ENCODE measurements at regions not wholly inside any gene's neighbourhood (a gene's known extent, or its start where the extent isn't known, plus 50 kb on each side); places are given as distances from the start of the nearest gene placed in this dataset.

DNA sequence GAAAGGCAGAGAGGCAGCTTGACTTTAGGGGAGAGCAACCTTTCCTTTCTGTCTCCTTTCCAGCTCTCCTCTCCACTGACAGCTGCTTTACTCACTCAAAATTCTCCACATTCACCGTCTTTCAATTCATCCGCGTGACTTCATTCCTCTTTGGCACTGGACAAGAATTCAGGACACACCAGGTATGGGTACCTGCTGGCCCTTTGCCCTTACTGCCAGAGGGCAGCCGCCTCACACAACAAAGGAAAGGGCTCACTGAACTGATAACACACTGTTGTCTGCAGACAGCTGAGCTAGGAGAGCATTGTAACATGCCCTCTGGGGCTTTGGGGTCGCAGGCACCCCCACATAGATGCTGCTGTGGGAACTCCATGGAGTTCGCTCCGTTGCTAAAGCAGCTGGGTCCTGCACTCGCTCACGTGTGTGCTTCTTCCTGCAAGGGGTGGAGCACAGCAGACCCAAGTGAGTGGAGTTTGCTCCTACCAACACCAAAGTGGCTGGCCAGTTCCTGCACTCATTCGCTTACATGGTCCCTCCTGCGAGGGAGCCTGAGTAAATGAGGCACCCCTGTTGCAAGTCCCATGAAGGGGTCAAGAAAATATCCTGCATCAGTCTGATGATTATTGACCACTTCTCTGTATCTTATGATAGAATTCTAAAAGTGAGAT, 79.0 kb upstream of the SGO1 start:
- H3K27ac ChIP-seq (ENCODE audit: low read depth in 1 of 2, low read length in 2 of 2), result no peak overlapping the region
- no peak overlapping the region for H3K27ac Mint-ChIP-seq
- H3K36me3 ChIP-seq (replicated peaks in 1 of 2; ENCODE audit: control insufficient read depth in 1 of 2, insufficient read depth in 2 of 2, low read length in 2 of 2), result no peaks in the 10 kb centered on the region
- H2AFZ ChIP-seq (ENCODE audit: insufficient read depth, low read depth, low read length, poor library complexity, severe bottlenecking), result no peak overlapping the region
- H3K4me2 ChIP-seq (replicated peaks; ENCODE audit: extremely low read depth, low read length, poor library complexity, severe bottlenecking), result no peak overlapping the region
- peaks cover 0 to 3% (median 0%) of the 10 kb centered on the region in 3 donors for H3K27me3 Mint-ChIP-seq (ENCODE audit: low read depth in 3 of 3)
- DNase-seq, result no peak
- no peak overlapping the region for H3K4me3 ChIP-seq (replicated peaks in 1 of 3; ENCODE audit: low read depth in 2 of 3, low read length in 3 of 3)
- TF ChIP-seq, protein P1, sequence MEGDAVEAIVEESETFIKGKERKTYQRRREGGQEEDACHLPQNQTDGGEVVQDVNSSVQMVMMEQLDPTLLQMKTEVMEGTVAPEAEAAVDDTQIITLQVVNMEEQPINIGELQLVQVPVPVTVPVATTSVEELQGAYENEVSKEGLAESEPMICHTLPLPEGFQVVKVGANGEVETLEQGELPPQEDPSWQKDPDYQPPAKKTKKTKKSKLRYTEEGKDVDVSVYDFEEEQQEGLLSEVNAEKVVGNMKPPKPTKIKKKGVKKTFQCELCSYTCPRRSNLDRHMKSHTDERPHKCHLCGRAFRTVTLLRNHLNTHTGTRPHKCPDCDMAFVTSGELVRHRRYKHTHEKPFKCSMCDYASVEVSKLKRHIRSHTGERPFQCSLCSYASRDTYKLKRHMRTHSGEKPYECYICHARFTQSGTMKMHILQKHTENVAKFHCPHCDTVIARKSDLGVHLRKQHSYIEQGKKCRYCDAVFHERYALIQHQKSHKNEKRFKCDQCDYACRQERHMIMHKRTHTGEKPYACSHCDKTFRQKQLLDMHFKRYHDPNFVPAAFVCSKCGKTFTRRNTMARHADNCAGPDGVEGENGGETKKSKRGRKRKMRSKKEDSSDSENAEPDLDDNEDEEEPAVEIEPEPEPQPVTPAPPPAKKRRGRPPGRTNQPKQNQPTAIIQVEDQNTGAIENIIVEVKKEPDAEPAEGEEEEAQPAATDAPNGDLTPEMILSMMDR (IDR thresholded peaks at IDR 0.05), result no peak
- H3K27me3 ChIP-seq (ENCODE audit: control insufficient read depth in 2 of 2, insufficient read depth in 2 of 2, low read length in 2 of 2), result no peaks in the 10 kb centered on the region
- H3K4me3 Mint-ChIP-seq, result no peak overlapping the region
- intact Hi-C loops (cut with micrococcal nuclease), result no loop called here
- H3K4me1 ChIP-seq (ENCODE audit: control insufficient read depth in 1 of 2, insufficient read depth in 2 of 2, low read length in 2 of 2), result no peaks in the 10 kb centered on the region
- no peaks in the 10 kb centered on the region for H3K36me3 Mint-ChIP-seq
- H3K79me2 ChIP-seq (ENCODE audit: insufficient read depth, low read length), result no peaks in the 10 kb centered on the region
- H3K4me1 Mint-ChIP-seq, result no peaks in the 10 kb centered on the region
- H3K9ac ChIP-seq (ENCODE audit: insufficient read depth, low read length, poor library complexity, severe bottlenecking), result no peak overlapping the region
- peaks cover 7 to 11% of the 10 kb centered on the region in 2 donors for H3K9me3 ChIP-seq (replicated peaks in 1 of 2; ENCODE audit: control insufficient read depth in 1 of 2, insufficient read depth in 1 of 2, low read length in 2 of 2)
- peaks cover 3 to 23% (median 14%) of the 10 kb centered on the region in 7 donors for H3K9me3 Mint-ChIP-seq
- no peaks in the 10 kb centered on the region for H4K20me1 ChIP-seq (ENCODE audit: insufficient read depth, low read length)
- 95% methylated on average over 8 of the region's 11 CpGs for WGBS (ENCODE audit: insufficient coverage)

DNA sequence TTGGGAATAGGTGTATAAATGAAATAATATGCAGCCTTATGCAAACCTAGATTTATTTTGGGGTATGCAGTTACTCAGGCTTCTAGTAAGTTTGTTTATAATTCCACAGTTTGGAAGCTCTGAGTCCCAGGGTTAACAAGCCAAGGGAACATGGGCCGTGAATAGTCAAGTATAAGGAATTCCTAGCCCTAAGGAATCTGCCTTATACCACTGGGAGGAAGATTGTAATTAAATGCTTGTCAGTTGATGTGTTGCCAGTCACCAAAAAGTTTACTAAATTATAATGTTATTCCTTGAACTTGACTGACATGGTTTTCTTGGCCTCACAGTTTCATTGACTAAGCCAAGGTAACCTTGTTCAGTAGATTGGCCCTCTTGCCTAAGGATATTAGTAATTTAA, 72.4 kb upstream of the SGO1 start:
- H3K4me1 Mint-ChIP-seq, result no peaks in the 10 kb centered on the region
- intact Hi-C loops (cut with micrococcal nuclease), result no loop called here
- Histone ChIP-seq H3K9ac (ENCODE audit: insufficient read depth, low read length, poor library complexity, severe bottlenecking) (no peak overlapping the region), H4K20me1 (ENCODE audit: insufficient read depth, low read length) (no peaks in the 10 kb centered on the region), H3K79me2 (ENCODE audit: insufficient read depth, low read length) (no peaks in the 10 kb centered on the region), H3K4me1 (ENCODE audit: control insufficient read depth in 1 of 2, insufficient read depth in 2 of 2, low read length in 2 of 2) (no peaks in the 10 kb centered on the region), H3K4me2 (replicated peaks; ENCODE audit: extremely low read depth, low read length, poor library complexity, severe bottlenecking) (no peak overlapping the region), H3K9me3 (replicated peaks in 1 of 2; ENCODE audit: control insufficient read depth in 1 of 2, insufficient read depth in 1 of 2, low read length in 2 of 2) (peaks cover 0 to 19% of the 10 kb centered on the region in 2 donors), H2AFZ (ENCODE audit: insufficient read depth, low read depth, low read length, poor library complexity, severe bottlenecking) (no peak overlapping the region), H3K36me3 (replicated peaks in 1 of 2; ENCODE audit: control insufficient read depth in 1 of 2, insufficient read depth in 2 of 2, low read length in 2 of 2) (no peaks in the 10 kb centered on the region), H3K4me3 (replicated peaks in 1 of 3; ENCODE audit: low read depth in 2 of 3, low read length in 3 of 3) (no peak overlapping the region), H3K27me3 (ENCODE audit: control insufficient read depth in 2 of 2, insufficient read depth in 2 of 2, low read length in 2 of 2) (no peaks in the 10 kb centered on the region), H3K27ac (ENCODE audit: low read depth in 1 of 2, low read length in 2 of 2) (no peak overlapping the region)
- peaks cover 4 to 18% (median 11%) of the 10 kb centered on the region in 7 donors for H3K9me3 Mint-ChIP-seq
- WGBS (ENCODE audit: insufficient coverage), result no CpG with 5 or more reads among the region's 1 CpG
- TF ChIP-seq, protein P1 (IDR thresholded peaks at IDR 0.05), result no peak
- no peak for DNase-seq
- no peak overlapping the region for H3K4me3 Mint-ChIP-seq
- H3K27me3 Mint-ChIP-seq (ENCODE audit: low read depth in 3 of 3), result peaks cover 0 to 3% (median 3%) of the 10 kb centered on the region in 3 donors
- H3K27ac Mint-ChIP-seq, result no peak overlapping the region
- H3K36me3 Mint-ChIP-seq, result no peaks in the 10 kb centered on the region

Measured in CD14-positive monocyte (primary cell).